GM06990 (cell line): ENCODE measurements at regions not wholly inside any gene's neighbourhood (a gene's known extent, or its start where the extent isn't known, plus 50 kb on each side); places are given as distances from the start of the nearest gene placed in this dataset.

Source experiments
- DNase-seq: peaks from one replicate; pipeline ENCODE4 v3.0.0-alpha.2; 2011; ENCODE audit not compliant: insufficient read length; ENCODE audit errors: extremely low read depth
- H3K27me3 ChIP-seq: replicated peaks from 2 replicates; pipeline ENCODE4 v1.6.0; 2011; ENCODE audit warnings: low read length; ENCODE audit not compliant: control insufficient read depth, insufficient read depth
- H3K36me3 ChIP-seq: 2 replicates; pipeline ENCODE4 v1.5.1; 2011; ENCODE audit warnings: low read length; ENCODE audit not compliant: control insufficient read depth, insufficient read depth
- H3K4me3 ChIP-seq: replicated peaks from 2 replicates; pipeline ENCODE4 v1.5.1; 2011; ENCODE audit warnings: low read depth, mild to moderate bottlenecking, control low read depth, low read length
- CTCF ChIP-seq: IDR thresholded peaks from 2 replicates; pipeline ENCODE4 v1.5.1; 2011; ENCODE audit warnings: low read length, control low read depth, mild to moderate bottlenecking, inconsistent platforms; ENCODE audit not compliant: insufficient read depth, poor library complexity, severe bottlenecking

GRCh38 chr2:198362740-198363139 lies 558.3 kb downstream of the PLCL1 start:
- DNase-seq = no peak
- no peak for TF ChIP-seq CTCF
- Histone ChIP-seq H3K4me3 (no peak overlapping the region), H3K27me3 (no peaks in the 10 kb centered on the region), H3K36me3 (no peaks in the 10 kb centered on the region)

- no peaks in the 10 kb centered on the region for H3K36me3 ChIP-seq
- no peak for TF ChIP-seq CTCF
- no peak overlapping the region for H3K4me3 ChIP-seq
- DNase-seq = no peak
- no peaks in the 10 kb centered on the region for H3K27me3 ChIP-seq
Measured at GRCh38 chr2:198359308-198359707, 554.9 kb downstream of the PLCL1 start.

GRCh38 chr2:198356157-198356556 lies 551.8 kb downstream of the PLCL1 start:
- Histone ChIP-seq H3K4me3 (no peak overlapping the region), H3K27me3 (no peaks in the 10 kb centered on the region), H3K36me3 (no peaks in the 10 kb centered on the region)
- TF ChIP-seq CTCF = no peak
- no peak for DNase-seq

- H3K27me3 ChIP-seq = no peaks in the 10 kb centered on the region; the same call in 1 of the 2 replicates
- TF ChIP-seq CTCF = no peak
- H3K36me3 ChIP-seq = no peaks in the 10 kb centered on the region
- DNase-seq = no peak
- no peak overlapping the region for H3K4me3 ChIP-seq
Measured at GRCh38 chr2:198351647-198352046, 547.3 kb downstream of the PLCL1 start.

- no peak overlapping the region for H3K4me3 ChIP-seq
- no peak for DNase-seq
- no peak for TF ChIP-seq CTCF
- H3K27me3 ChIP-seq = no peaks in the 10 kb centered on the region; the same call in 1 of the 2 replicates
- H3K36me3 ChIP-seq = no peaks in the 10 kb centered on the region
Measured at GRCh38 chr2:198347946-198348345, 543.6 kb downstream of the PLCL1 start.

- Histone ChIP-seq H3K4me3 (no peak overlapping the region), H3K27me3 (no peaks in the 10 kb centered on the region; the same call in 1 of the 2 replicates), H3K36me3 (no peaks in the 10 kb centered on the region)
- TF ChIP-seq CTCF = no peak
- no peak for DNase-seq
Measured at GRCh38 chr2:198347349-198347748, 543.0 kb downstream of the PLCL1 start.
